H1 (cell line): ENCODE measurements at regions not wholly inside any gene's neighbourhood (a gene's known extent, or its start where the extent isn't known, plus 50 kb on each side); places are given as distances from the start of the nearest gene placed in this dataset.

Experiments used
- CTCF ChIA-PET: fragments of 300-600 bp; sonication (Branson Sonifier 250); formaldehyde crosslinking; loops from one replicate; lab custom pipeline; 2021; ENCODE audit not compliant: partially characterized antibody; lab: Charles Lee
- POLR2A ChIA-PET: fragments of 300-600 bp; sonication (Branson Sonifier 250); formaldehyde crosslinking; loops from one replicate; lab custom pipeline; 2021; ENCODE audit warnings: inconsistent platforms; ENCODE audit not compliant: partially characterized antibody; lab: Charles Lee
- DNase-seq, 2 experiments: peaks; one replicate each; pipeline versions ENCODE4 v3.0.0 to v3.0.0-alpha.2; 2010 to 2022; ENCODE audit warnings: low spot score in 2 of 2, low read depth in 1 of 2, mixed read lengths in 1 of 2
- FAIRE-seq: peaks from 2 replicates; lab custom pipeline; 2011; peaks lifted over from hg19 to GRCh38; lab: Jason Lieb, UNC
- H2AFZ ChIP-seq: 2 replicates; pipeline ENCODE4 v1.8.1; 2012; ENCODE audit warnings: low read length, inconsistent platforms
- H2AK5ac ChIP-seq: 2 replicates; pipeline ENCODE4 v1.6.1; 2013; ENCODE audit warnings: low read depth, low read length
- H2BK120ac ChIP-seq: replicated peaks from 2 replicates; pipeline ENCODE3; 2013; ENCODE audit warnings: low read depth, low read length, inconsistent platforms
- H2BK12ac ChIP-seq: 2 replicates; pipeline ENCODE4 v1.6.1; 2013; ENCODE audit warnings: low read depth, low read length
- H2BK15ac ChIP-seq: 2 replicates; pipeline ENCODE4 v1.6.1; 2013; ENCODE audit warnings: low read length
- H2BK20ac ChIP-seq: 2 replicates; pipeline ENCODE4 v1.6.1; 2013; ENCODE audit warnings: low read length
- H2BK5ac ChIP-seq: 2 replicates; pipeline ENCODE4 v1.6.1; 2013; ENCODE audit warnings: low read depth, low read length
- H3K14ac ChIP-seq: 2 replicates; pipeline ENCODE4 v1.6.1; 2013; ENCODE audit warnings: inconsistent platforms; ENCODE audit not compliant: insufficient read length
- H3K18ac ChIP-seq: 2 replicates; pipeline ENCODE4 v1.6.1; 2013; ENCODE audit warnings: low read length; ENCODE audit errors: extremely low read depth
- H3K23ac ChIP-seq: 2 replicates; pipeline ENCODE4 v1.6.1; 2013; ENCODE audit warnings: inconsistent platforms; ENCODE audit not compliant: insufficient read length
- H3K23me2 ChIP-seq: 2 replicates; pipeline ENCODE4 v1.6.1; 2013; ENCODE audit warnings: low read depth, low read length
- H3K27ac ChIP-seq: 2 replicates; pipeline ENCODE4 v1.6.1; 2011; ENCODE audit warnings: low read depth, low read length, inconsistent platforms
- H3K27me3 ChIP-seq, 4 experiments: replicated peaks in 1 of 4; 1 replicate in 1 of 4; 2 replicates in 3 of 4; pipeline versions ENCODE4 v1.6.1 to v1.8.1; 2011 to 2013; ENCODE audit warnings: low read length in 3 of 4, mild to moderate bottlenecking in 3 of 4, inconsistent platforms in 2 of 4, mixed read lengths in 2 of 4, moderate library complexity in 1 of 4; ENCODE audit not compliant: control insufficient read depth in 3 of 4, insufficient read depth in 3 of 4; ENCODE audit errors: extremely low read depth in 1 of 4
- H3K36me3 ChIP-seq, 4 experiments: 2 replicates each; pipeline versions ENCODE4 v1.6.1 to v1.8.1; 2011 to 2013; ENCODE audit warnings: mild to moderate bottlenecking in 4 of 4, low read length in 3 of 4, moderate library complexity in 2 of 4, control low read depth in 1 of 4, inconsistent platforms in 1 of 4; ENCODE audit not compliant: insufficient read depth in 4 of 4, control insufficient read depth in 2 of 4
- H3K4ac ChIP-seq: replicated peaks from 2 replicates; pipeline ENCODE3; 2013; ENCODE audit warnings: low read length, low read depth, mixed read lengths, inconsistent platforms; ENCODE audit not compliant: insufficient read length
- H3K4me1 ChIP-seq, 4 experiments: replicated peaks in 1 of 4; 1 replicate in 1 of 4; 2 replicates in 3 of 4; pipeline versions ENCODE4 v1.6.1 to v1.8.1; 2011 to 2013; ENCODE audit warnings: low read length in 3 of 4, inconsistent platforms in 2 of 4, mixed read lengths in 1 of 4; ENCODE audit not compliant: insufficient read depth in 4 of 4, control insufficient read depth in 3 of 4
- H3K4me2 ChIP-seq, 2 experiments: 2 replicates each; pipeline versions ENCODE4 v1.6.1 to v1.8.1; 2011 to 2013; ENCODE audit warnings: low read depth in 2 of 2, low read length in 2 of 2, control low read depth in 1 of 2, inconsistent platforms in 1 of 2, mild to moderate bottlenecking in 1 of 2; ENCODE audit not compliant: insufficient read depth in 1 of 2
- H3K4me3 ChIP-seq, 4 experiments: fragments of 200-600, 300-600 bp in 1 of 4; sonication (generic), shearing (Covaris generic), sonication (Bioruptor Twin) in 1 of 4; 2 replicates each; pipeline versions ENCODE4 v1.5.1 to v1.8.1; 2011 to 2016; ENCODE audit warnings: low read length in 4 of 4, low read depth in 3 of 4, control low read depth in 2 of 4, inconsistent platforms in 2 of 4, mild to moderate bottlenecking in 2 of 4, mixed read lengths in 1 of 4, moderate library complexity in 1 of 4; ENCODE audit not compliant: insufficient read depth in 2 of 4; ENCODE audit errors: extremely low read depth in 1 of 4
- H3K56ac ChIP-seq: replicated peaks from 2 replicates; pipeline ENCODE3; 2013; ENCODE audit warnings: low read depth, mild to moderate bottlenecking, mixed read lengths, low read length, inconsistent platforms; ENCODE audit not compliant: insufficient read length
- H3K79me1 ChIP-seq: 2 replicates; pipeline ENCODE4 v1.6.1; 2013; ENCODE audit warnings: low read depth, low read length, control low read depth
- H3K79me2 ChIP-seq, 2 experiments: 2 replicates each; pipeline versions ENCODE4 v1.6.1 to v1.8.1; 2012 to 2013; ENCODE audit warnings: low read length in 2 of 2, mild to moderate bottlenecking in 2 of 2, inconsistent platforms in 1 of 2; ENCODE audit not compliant: insufficient read depth in 2 of 2, control insufficient read depth in 1 of 2
- H3K9ac ChIP-seq, 4 experiments: replicated peaks in 1 of 4; 1 replicate in 1 of 4; 2 replicates in 3 of 4; pipeline versions ENCODE4 v1.6.1 to v1.8.1; 2011 to 2013; ENCODE audit warnings: low read depth in 3 of 4, low read length in 3 of 4, control low read depth in 2 of 4, mild to moderate bottlenecking in 2 of 4, moderate library complexity in 2 of 4, inconsistent platforms in 1 of 4; ENCODE audit errors: extremely low read depth in 1 of 4
- H3K9me3 ChIP-seq, 2 experiments: 2 replicates each; pipeline versions ENCODE4 v1.6.1 to v1.8.1; 2012 to 2013; ENCODE audit warnings: mild to moderate bottlenecking in 2 of 2, moderate library complexity in 2 of 2, control low read depth in 1 of 2, inconsistent platforms in 1 of 2, low read depth in 1 of 2, low read length in 1 of 2, mixed read lengths in 1 of 2; ENCODE audit not compliant: insufficient read depth in 2 of 2
- H4K20me1 ChIP-seq, 2 experiments: replicated peaks in 1 of 2; 2 replicates each; pipeline versions ENCODE3 to v1.8.1; 2011 to 2013; ENCODE audit warnings: inconsistent platforms in 2 of 2, low read length in 2 of 2, mild to moderate bottlenecking in 1 of 2; ENCODE audit not compliant: insufficient read depth in 2 of 2, control insufficient read depth in 1 of 2
- H4K5ac ChIP-seq: 2 replicates; pipeline ENCODE4 v1.6.1; 2013; ENCODE audit warnings: low read length, low read depth, mixed read lengths, inconsistent platforms; ENCODE audit not compliant: insufficient read length
- H4K8ac ChIP-seq: 2 replicates; pipeline ENCODE4 v1.8.0; 2013; ENCODE audit warnings: mild to moderate bottlenecking, moderate library complexity, low read length, inconsistent platforms; ENCODE audit not compliant: insufficient read depth; ENCODE audit errors: extremely low read depth
- H4K91ac ChIP-seq: replicated peaks from 2 replicates; pipeline ENCODE3; 2013; ENCODE audit warnings: low read length, mixed read lengths, inconsistent platforms; ENCODE audit not compliant: insufficient read length
- BCL11A ChIP-seq, 2 experiments: IDR thresholded peaks; one replicate each; pipeline ENCODE4 v1.6.1; 2011; ENCODE audit warnings: low read depth in 2 of 2, low read length in 2 of 2, mild to moderate bottlenecking in 2 of 2
- CEBPB ChIP-seq: IDR thresholded peaks from 2 replicates; pipeline ENCODE4 v1.6.1; 2012; ENCODE audit warnings: low read depth, low read length
- CHD1 ChIP-seq: IDR thresholded peaks from 2 replicates; pipeline ENCODE4 v1.6.1; 2012; ENCODE audit warnings: low read depth, low read length, improper control_type of control experiment
- CREB1 ChIP-seq: IDR thresholded peaks from 2 replicates; pipeline ENCODE4 v1.6.1; 2012; ENCODE audit warnings: inconsistent platforms
- FOSL1 ChIP-seq: IDR thresholded peaks from 2 replicates; pipeline ENCODE4 v1.6.1; 2011; ENCODE audit warnings: mild to moderate bottlenecking, low read depth, low read length, moderate library complexity; ENCODE audit not compliant: insufficient read depth
- HDAC2 ChIP-seq, 2 experiments: fragments of 300-600 bp in 1 of 2; sonication (generic) in 1 of 2; IDR thresholded peaks; 2 replicates each; pipeline ENCODE4 v1.6.1; 2011 to 2012; ENCODE audit warnings: low read depth in 2 of 2, low read length in 2 of 2, mild to moderate bottlenecking in 2 of 2, moderate library complexity in 2 of 2, borderline replicate concordance in 1 of 2, inconsistent platforms in 1 of 2
- KDM5A ChIP-seq: fragments of 200-600 bp; IDR thresholded peaks from 2 replicates; pipeline ENCODE4 v1.7.1; 2012; ENCODE audit warnings: mild to moderate bottlenecking, low read length, inconsistent platforms, mixed read lengths
- POLR2A ChIP-seq, 2 experiments: IDR thresholded peaks; 1 replicate in 1 of 2; 2 replicates in 1 of 2; pipeline ENCODE4 v1.6.1; 2011; ENCODE audit warnings: low read depth in 2 of 2, low read length in 2 of 2, mild to moderate bottlenecking in 2 of 2; ENCODE audit errors: control extremely low read depth in 1 of 2
- POLR2AphosphoS5 ChIP-seq: IDR thresholded peaks from 2 replicates; pipeline ENCODE4 v1.6.1; 2011; ENCODE audit warnings: low read depth, low read length
- RFX5 ChIP-seq: IDR thresholded peaks from 2 replicates; pipeline ENCODE4 v1.6.1; 2011; ENCODE audit warnings: low read depth, low read length, improper control_type of control experiment, borderline replicate concordance
- RXRA ChIP-seq: IDR thresholded peaks from 2 replicates; pipeline ENCODE4 v1.6.1; 2011; ENCODE audit warnings: low read depth, mild to moderate bottlenecking, low read length, moderate library complexity; ENCODE audit not compliant: insufficient read depth
- SUZ12 ChIP-seq: fragments of 200-600 bp; sonication (generic); IDR thresholded peaks from 2 replicates; pipeline ENCODE4 v1.6.1; 2012; ENCODE audit warnings: mild to moderate bottlenecking, inconsistent platforms, low read length, moderate library complexity, mixed read lengths
- TEAD4 ChIP-seq: IDR thresholded peaks from 2 replicates; pipeline ENCODE4 v1.6.1; 2012; ENCODE audit warnings: low read depth, low read length, inconsistent platforms, mixed read lengths
- ZNF274 ChIP-seq: IDR thresholded peaks from 2 replicates; pipeline ENCODE4 v1.7.0; 2012; ENCODE audit warnings: low read length, borderline replicate concordance; ENCODE audit errors: extremely low read depth
- WGBS, 2 experiments: shearing (Covaris generic) in 1 of 2; methylation state at CpG; one replicate each; pipeline versions ENCODE4 v1.1.6 to v1.1.7; 2013 to 2015; ENCODE audit warnings: low lambda C conversion rate in 2 of 2, mixed read lengths in 2 of 2, inconsistent platforms in 1 of 2, low coverage in 1 of 2, missing lambda C conversion rate in 1 of 2; ENCODE audit not compliant: insufficient replicate concordance in 2 of 2, insufficient coverage in 1 of 2, insufficient read length in 1 of 2; ENCODE audit errors: extremely low coverage in 1 of 2, missing lambda C conversion rate in 1 of 2; 5-methylcytosine and 5-hydroxymethylcytosine counted together

GRCh38 chr10:64394744-64395143, 873.5 kb downstream of the REEP3 start:
- Histone ChIP-seq H3K9me3 (no peaks in the 10 kb centered on the region), H3K4ac (no peak overlapping the region), H2BK15ac (no peak overlapping the region; the same call in 1 of the 2 replicates), H2BK120ac (peak overlapping the region; percentile 50), H2BK20ac (peak overlapping the region; percentile 84; the same call in 1 of the 2 replicates), H4K20me1 (no peaks in the 10 kb centered on the region), H3K79me2 (no peaks in the 10 kb centered on the region), H2BK12ac (no peak overlapping the region)
- TF ChIP-seq RFX5 (no peak), FOSL1 (no peak), BCL11A (IDR thresholded peaks at IDR 0.05; ENCODE audit: low read depth in 2 of 2, low read length in 2 of 2) (no peak), KDM5A (no peak), HDAC2 (IDR thresholded peaks at IDR 0.05; ENCODE audit: borderline replicate concordance in 1 of 2, low read depth in 2 of 2, low read length in 2 of 2) (no peak), CREB1 (no peak), SUZ12 (no peak), TEAD4 (no peak), RXRA (no peak), POLR2A (IDR thresholded peaks at IDR 0.05; ENCODE audit: control extremely low read depth in 1 of 2, low read depth in 2 of 2, low read length in 2 of 2) (no peak), CEBPB (no peak), CHD1 (no peak), POLR2AphosphoS5 (no peak), ZNF274 (no peak)
- TF ChIP-seq, all 59 proteins: peak for 0
- Histone ChIP-seq H3K18ac (no peak overlapping the region), H3K4me2 (no peak overlapping the region), H4K5ac (no peak overlapping the region), H3K79me1 (no peaks in the 10 kb centered on the region), H3K9ac (no peak overlapping the region), H4K8ac (no peak overlapping the region), H2AFZ (no peak overlapping the region), H3K27ac (no peak overlapping the region), H3K4me1 (peaks cover 0 to 6% (median 1%) of the 10 kb centered on the region in 4 experiments; a peak in 3 of 7 replicates), H3K27me3 (no peaks in the 10 kb centered on the region), H4K91ac (no peak overlapping the region), H3K4me3 (no peak overlapping the region), H3K23ac (no peak overlapping the region), H2BK5ac (0 out of 2 replicates have a peak overlapping the region, but pooled peaks have one; percentile 79), H2AK5ac (no peak overlapping the region), H3K23me2 (no peaks in the 10 kb centered on the region), H3K36me3 (no peaks in the 10 kb centered on the region), H3K56ac (no peak overlapping the region), H3K14ac (no peak overlapping the region)
- ChIA-PET CTCF (interaction anchor here (2.1 kb wide), 1 partner anchor 353 kb away, joined by 7 read pairs; no protein-coding TSS in a partner anchor), POLR2A (interaction anchor here (0.8 kb wide), 1 partner anchor 9 kb away, joined by 3 read pairs; no protein-coding TSS in a partner anchor)
- no peak for DNase-seq
- no peak for FAIRE-seq
- WGBS, 2 experiments, result 96% methylated on average over 1 of the region's 1 CpG; no CpG with 5 or more reads in 1 of the 2 experiments
